ENCODE measurements at regions not wholly inside any gene's neighbourhood (a gene's known extent, or its start where the extent isn't known, plus 50 kb on each side); places are given as distances from the start of the nearest gene placed in this dataset.

DNA sequence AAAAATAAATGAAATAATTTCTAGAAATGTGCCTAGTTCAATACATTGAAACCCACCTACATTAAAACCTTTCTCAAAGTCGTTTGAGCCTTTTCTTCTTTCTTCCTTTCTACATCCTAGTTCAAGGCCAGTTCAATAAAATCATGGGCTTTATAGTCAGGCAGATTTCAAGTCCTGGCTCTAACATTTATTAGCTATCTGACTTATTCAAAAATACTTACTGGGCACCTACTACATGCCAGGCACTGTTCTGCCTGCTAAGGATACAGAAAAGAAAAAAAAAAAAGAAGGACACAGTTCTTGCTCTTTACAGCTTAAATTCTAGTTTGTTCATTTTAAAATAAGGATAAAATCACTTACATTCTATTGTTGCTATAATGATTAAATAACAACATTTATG lies 134.2 kb upstream of the FGGY start:
- TF ChIP-seq, protein P1, sequence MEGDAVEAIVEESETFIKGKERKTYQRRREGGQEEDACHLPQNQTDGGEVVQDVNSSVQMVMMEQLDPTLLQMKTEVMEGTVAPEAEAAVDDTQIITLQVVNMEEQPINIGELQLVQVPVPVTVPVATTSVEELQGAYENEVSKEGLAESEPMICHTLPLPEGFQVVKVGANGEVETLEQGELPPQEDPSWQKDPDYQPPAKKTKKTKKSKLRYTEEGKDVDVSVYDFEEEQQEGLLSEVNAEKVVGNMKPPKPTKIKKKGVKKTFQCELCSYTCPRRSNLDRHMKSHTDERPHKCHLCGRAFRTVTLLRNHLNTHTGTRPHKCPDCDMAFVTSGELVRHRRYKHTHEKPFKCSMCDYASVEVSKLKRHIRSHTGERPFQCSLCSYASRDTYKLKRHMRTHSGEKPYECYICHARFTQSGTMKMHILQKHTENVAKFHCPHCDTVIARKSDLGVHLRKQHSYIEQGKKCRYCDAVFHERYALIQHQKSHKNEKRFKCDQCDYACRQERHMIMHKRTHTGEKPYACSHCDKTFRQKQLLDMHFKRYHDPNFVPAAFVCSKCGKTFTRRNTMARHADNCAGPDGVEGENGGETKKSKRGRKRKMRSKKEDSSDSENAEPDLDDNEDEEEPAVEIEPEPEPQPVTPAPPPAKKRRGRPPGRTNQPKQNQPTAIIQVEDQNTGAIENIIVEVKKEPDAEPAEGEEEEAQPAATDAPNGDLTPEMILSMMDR (IDR thresholded peaks at IDR 0.05; ENCODE audit: insufficient read depth, low read length) = no peak
- TF ChIP-seq GABPA (IDR thresholded peaks at IDR 0.05; ENCODE audit: low read depth) (no peak), POLR2AphosphoS5 (IDR thresholded peaks at IDR 0.05; ENCODE audit: low read depth) (no peak), SPI1 (IDR thresholded peaks at IDR 0.05; ENCODE audit: borderline replicate concordance, low read depth) (no peak)
- TF ChIP-seq, protein P2, sequence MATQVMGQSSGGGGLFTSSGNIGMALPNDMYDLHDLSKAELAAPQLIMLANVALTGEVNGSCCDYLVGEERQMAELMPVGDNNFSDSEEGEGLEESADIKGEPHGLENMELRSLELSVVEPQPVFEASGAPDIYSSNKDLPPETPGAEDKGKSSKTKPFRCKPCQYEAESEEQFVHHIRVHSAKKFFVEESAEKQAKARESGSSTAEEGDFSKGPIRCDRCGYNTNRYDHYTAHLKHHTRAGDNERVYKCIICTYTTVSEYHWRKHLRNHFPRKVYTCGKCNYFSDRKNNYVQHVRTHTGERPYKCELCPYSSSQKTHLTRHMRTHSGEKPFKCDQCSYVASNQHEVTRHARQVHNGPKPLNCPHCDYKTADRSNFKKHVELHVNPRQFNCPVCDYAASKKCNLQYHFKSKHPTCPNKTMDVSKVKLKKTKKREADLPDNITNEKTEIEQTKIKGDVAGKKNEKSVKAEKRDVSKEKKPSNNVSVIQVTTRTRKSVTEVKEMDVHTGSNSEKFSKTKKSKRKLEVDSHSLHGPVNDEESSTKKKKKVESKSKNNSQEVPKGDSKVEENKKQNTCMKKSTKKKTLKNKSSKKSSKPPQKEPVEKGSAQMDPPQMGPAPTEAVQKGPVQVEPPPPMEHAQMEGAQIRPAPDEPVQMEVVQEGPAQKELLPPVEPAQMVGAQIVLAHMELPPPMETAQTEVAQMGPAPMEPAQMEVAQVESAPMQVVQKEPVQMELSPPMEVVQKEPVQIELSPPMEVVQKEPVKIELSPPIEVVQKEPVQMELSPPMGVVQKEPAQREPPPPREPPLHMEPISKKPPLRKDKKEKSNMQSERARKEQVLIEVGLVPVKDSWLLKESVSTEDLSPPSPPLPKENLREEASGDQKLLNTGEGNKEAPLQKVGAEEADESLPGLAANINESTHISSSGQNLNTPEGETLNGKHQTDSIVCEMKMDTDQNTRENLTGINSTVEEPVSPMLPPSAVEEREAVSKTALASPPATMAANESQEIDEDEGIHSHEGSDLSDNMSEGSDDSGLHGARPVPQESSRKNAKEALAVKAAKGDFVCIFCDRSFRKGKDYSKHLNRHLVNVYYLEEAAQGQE (IDR thresholded peaks at IDR 0.05; ENCODE audit: insufficient replicate concordance, low read depth) = no peak

All from HL-60 (cell line).